BE2C (cell line): ENCODE measurements at regions not wholly inside any gene's neighbourhood (a gene's known extent, or its start where the extent isn't known, plus 50 kb on each side); places are given as distances from the start of the nearest gene placed in this dataset.

Experiments used
- DNase-seq: peaks from one replicate; pipeline ENCODE4 v3.0.0-alpha.2; 2020
- H3K27me3 ChIP-seq: fragments of 250-450 bp; sonication (Bioruptor Pico); 2 replicates; pipeline ENCODE4 v1.5.1; 2020; ENCODE audit warnings: mild to moderate bottlenecking
- H3K36me3 ChIP-seq: fragments of 250-450 bp; sonication (Bioruptor Pico); 2 replicates; pipeline ENCODE4 v1.5.1; 2020; ENCODE audit warnings: mild to moderate bottlenecking
- H3K4me1 ChIP-seq: fragments of 250-450 bp; sonication (Bioruptor Pico); 2 replicates; pipeline ENCODE4 v1.5.1; 2020
- H3K4me3 ChIP-seq: 2 replicates; pipeline ENCODE4 v1.5.1; 2011; ENCODE audit warnings: low read depth, low read length
- H3K9me3 ChIP-seq: fragments of 250-450 bp; sonication (Bioruptor Pico); 2 replicates; pipeline ENCODE4 v1.5.1; 2020
- TF ChIP-seq, protein P1 (sequence below): IDR thresholded peaks from 2 replicates; pipeline ENCODE4 v1.5.1; 2012; ENCODE audit warnings: mild to moderate bottlenecking, low read depth, low read length

- Histone ChIP-seq H3K27me3 (no peaks in the 10 kb centered on the region), H3K4me1 (no peaks in the 10 kb centered on the region), H3K36me3 (no peaks in the 10 kb centered on the region), H3K9me3 (no peaks in the 10 kb centered on the region), H3K4me3 (no peak overlapping the region)
- no peak for DNase-seq
- TF ChIP-seq, protein P1, sequence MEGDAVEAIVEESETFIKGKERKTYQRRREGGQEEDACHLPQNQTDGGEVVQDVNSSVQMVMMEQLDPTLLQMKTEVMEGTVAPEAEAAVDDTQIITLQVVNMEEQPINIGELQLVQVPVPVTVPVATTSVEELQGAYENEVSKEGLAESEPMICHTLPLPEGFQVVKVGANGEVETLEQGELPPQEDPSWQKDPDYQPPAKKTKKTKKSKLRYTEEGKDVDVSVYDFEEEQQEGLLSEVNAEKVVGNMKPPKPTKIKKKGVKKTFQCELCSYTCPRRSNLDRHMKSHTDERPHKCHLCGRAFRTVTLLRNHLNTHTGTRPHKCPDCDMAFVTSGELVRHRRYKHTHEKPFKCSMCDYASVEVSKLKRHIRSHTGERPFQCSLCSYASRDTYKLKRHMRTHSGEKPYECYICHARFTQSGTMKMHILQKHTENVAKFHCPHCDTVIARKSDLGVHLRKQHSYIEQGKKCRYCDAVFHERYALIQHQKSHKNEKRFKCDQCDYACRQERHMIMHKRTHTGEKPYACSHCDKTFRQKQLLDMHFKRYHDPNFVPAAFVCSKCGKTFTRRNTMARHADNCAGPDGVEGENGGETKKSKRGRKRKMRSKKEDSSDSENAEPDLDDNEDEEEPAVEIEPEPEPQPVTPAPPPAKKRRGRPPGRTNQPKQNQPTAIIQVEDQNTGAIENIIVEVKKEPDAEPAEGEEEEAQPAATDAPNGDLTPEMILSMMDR, result no peak
Measured at GRCh38 chr10:111186358-111186757, 109.5 kb downstream of the ADRA2A start.

- Histone ChIP-seq H3K4me3 (no peak overlapping the region), H3K4me1 (no peaks in the 10 kb centered on the region), H3K27me3 (no peaks in the 10 kb centered on the region), H3K9me3 (no peaks in the 10 kb centered on the region), H3K36me3 (no peaks in the 10 kb centered on the region)
- DNase-seq, result no peak
- TF ChIP-seq, protein P1, result no peak
Measured at GRCh38 chr10:111187096-111187495, 110.3 kb downstream of the ADRA2A start.

GRCh38 chr10:111199587-111199986, 122.8 kb downstream of the ADRA2A start:
- TF ChIP-seq, protein P1, result no peak
- Histone ChIP-seq H3K27me3 (no peaks in the 10 kb centered on the region), H3K4me3 (no peak overlapping the region), H3K36me3 (no peaks in the 10 kb centered on the region), H3K9me3 (no peaks in the 10 kb centered on the region), H3K4me1 (no peaks in the 10 kb centered on the region)
- DNase-seq, result no peak

DNA sequence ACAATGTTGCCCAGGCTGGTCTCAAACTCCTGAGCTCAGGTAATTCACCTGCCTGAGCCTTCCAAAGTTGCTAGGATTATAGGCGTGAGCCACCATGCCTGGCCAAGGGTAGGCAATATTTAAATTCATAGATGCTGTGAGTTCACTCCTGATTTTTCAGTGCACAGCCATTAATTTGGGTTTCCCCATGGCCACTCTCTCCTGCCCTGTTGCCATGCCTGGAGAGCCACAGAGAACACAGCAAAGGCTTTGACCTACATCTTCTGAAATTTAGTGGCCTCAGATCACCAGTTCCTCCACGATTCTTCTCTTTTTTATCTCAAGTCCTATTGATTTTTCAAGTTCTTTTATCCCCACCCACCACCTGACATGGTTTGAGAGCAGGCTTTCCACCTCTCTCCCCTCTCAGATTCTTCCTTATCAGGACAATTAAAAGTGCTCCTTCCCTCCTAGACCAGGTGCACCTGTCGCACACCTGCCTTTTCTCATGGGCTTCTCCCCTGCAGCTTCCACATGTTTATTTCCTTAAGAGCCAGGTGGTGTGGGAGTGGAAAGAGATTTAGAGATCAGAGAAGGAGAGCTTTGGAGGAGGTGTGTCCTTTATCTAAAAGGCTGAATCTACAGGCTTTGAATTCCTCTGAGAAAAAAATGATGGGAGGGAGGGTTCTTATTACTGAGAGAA, 123.8 kb downstream of the ADRA2A start:
- Histone ChIP-seq H3K36me3 (no peaks in the 10 kb centered on the region), H3K4me1 (no peaks in the 10 kb centered on the region), H3K27me3 (no peaks in the 10 kb centered on the region), H3K9me3 (no peaks in the 10 kb centered on the region), H3K4me3 (no peak overlapping the region)
- DNase-seq, result no peak
- TF ChIP-seq, protein P1, result no peak

DNA sequence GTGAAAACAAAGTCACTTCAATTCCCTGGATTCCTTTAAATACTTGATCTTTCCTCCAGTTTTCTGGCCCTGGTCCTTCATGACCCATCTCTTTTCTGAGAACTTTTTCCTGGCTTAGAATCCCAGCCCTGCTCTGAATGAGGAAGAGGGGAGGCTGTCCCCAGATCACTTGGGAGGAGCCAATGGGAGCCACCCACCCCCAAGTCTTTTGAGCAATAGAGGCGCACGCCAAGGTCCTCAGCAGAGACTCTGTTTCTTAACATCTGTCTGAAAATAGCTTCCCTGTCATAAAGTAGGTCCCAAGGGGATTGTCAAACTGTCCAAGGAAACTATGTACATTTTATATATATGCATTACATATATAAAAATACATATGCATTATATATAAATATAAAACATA, 126.8 kb downstream of the ADRA2A start:
- Histone ChIP-seq H3K27me3 (no peaks in the 10 kb centered on the region), H3K4me3 (no peak overlapping the region), H3K36me3 (no peaks in the 10 kb centered on the region), H3K4me1 (no peaks in the 10 kb centered on the region; the same call in 1 of the 2 replicates), H3K9me3 (no peaks in the 10 kb centered on the region)
- TF ChIP-seq, protein P1, result no peak
- no peak for DNase-seq

GRCh38 chr10:111204838-111205237, 128.0 kb downstream of the ADRA2A start:
- TF ChIP-seq, protein P1, result no peak
- Histone ChIP-seq H3K4me3 (no peak overlapping the region), H3K4me1 (no peaks in the 10 kb centered on the region; the same call in 1 of the 2 replicates), H3K36me3 (no peaks in the 10 kb centered on the region), H3K27me3 (no peaks in the 10 kb centered on the region), H3K9me3 (no peaks in the 10 kb centered on the region)
- no peak for DNase-seq
